ENCODE measurements at regions not wholly inside any gene's neighbourhood (a gene's known extent, or its start where the extent isn't known, plus 50 kb on each side); places are given as distances from the start of the nearest gene placed in this dataset.

- no peak for DNase-seq (ENCODE audit: low read depth in 2 of 2)
Observed at GRCh38 chr16:66289051-66289680, 77.3 kb upstream of the CDH5 start.

GRCh38 chr16:66287926-66288325, 78.6 kb upstream of the CDH5 start:
- no peak for DNase-seq (ENCODE audit: low read depth in 2 of 2)

GRCh38 chr16:66287416-66287815, 79.1 kb upstream of the CDH5 start:
- DNase-seq (ENCODE audit: low read depth in 2 of 2) = no peak

GRCh38 chr16:66286527-66286926, 80.0 kb upstream of the CDH5 start:
- no peak for DNase-seq (ENCODE audit: low read depth in 2 of 2)

- no peak for DNase-seq (ENCODE audit: low read depth in 2 of 2)
Observed at GRCh38 chr16:66278604-66279262, 87.8 kb upstream of the CDH5 start.

- no peak for DNase-seq (ENCODE audit: low read depth in 2 of 2)
Observed at GRCh38 chr16:66278111-66278531, 88.4 kb upstream of the CDH5 start.

- DNase-seq (ENCODE audit: low read depth in 2 of 2) = no peak
Observed at GRCh38 chr16:66277311-66278070, 89.0 kb upstream of the CDH5 start.

- DNase-seq (ENCODE audit: low read depth in 2 of 2) = no peak
Observed at GRCh38 chr16:66275775-66276428, 90.6 kb upstream of the CDH5 start.

- no peak for DNase-seq (ENCODE audit: low read depth in 2 of 2)
Observed at GRCh38 chr16:66274335-66275110, 92.0 kb upstream of the CDH5 start.

- no peak for DNase-seq (ENCODE audit: low read depth in 2 of 2)
Observed at GRCh38 chr16:66273644-66274334, 92.7 kb upstream of the CDH5 start.

- no peak for DNase-seq (ENCODE audit: low read depth in 2 of 2)
Observed at GRCh38 chr16:66273053-66273452, 93.4 kb upstream of the CDH5 start.

- DNase-seq (ENCODE audit: low read depth in 2 of 2) = no peak
Observed at GRCh38 chr16:66272461-66272860, 94.0 kb upstream of the CDH5 start.

GRCh38 chr16:66271074-66272060, 95.1 kb upstream of the CDH5 start:
- no peak for DNase-seq (ENCODE audit: low read depth in 2 of 2)

GRCh38 chr16:66270333-66270927, 96.1 kb upstream of the CDH5 start:
- peak; percentile 25 to 58 for DNase-seq (ENCODE audit: low read depth in 2 of 2)

- DNase-seq (ENCODE audit: low read depth in 2 of 2) = no peak
Observed at GRCh38 chr16:66269617-66270332, 96.7 kb upstream of the CDH5 start.

GRCh38 chr16:66267292-66268014, 99.0 kb upstream of the CDH5 start:
- DNase-seq (ENCODE audit: low read depth in 2 of 2) = no peak

GRCh38 chr16:66266436-66267291, 99.8 kb upstream of the CDH5 start:
- DNase-seq (ENCODE audit: low read depth in 2 of 2) = no peak
